Middle frontal gyrus (tissue), 1 donor: ENCODE measurements at regions not wholly inside any gene's neighbourhood (a gene's known extent, or its start where the extent isn't known, plus 50 kb on each side); places are given as distances from the start of the nearest gene placed in this dataset.

ENCODE experiments used
- DNase-seq: peaks from one replicate; pipeline ENCODE4 v3.0.0-alpha.2; 2015; ENCODE audit warnings: low spot score; ENCODE audit errors: extremely low spot score

- DNase-seq: no peak
Measured at GRCh38 chr7:35454575-35455385, 200.9 kb upstream of the TBX20 start.

DNA sequence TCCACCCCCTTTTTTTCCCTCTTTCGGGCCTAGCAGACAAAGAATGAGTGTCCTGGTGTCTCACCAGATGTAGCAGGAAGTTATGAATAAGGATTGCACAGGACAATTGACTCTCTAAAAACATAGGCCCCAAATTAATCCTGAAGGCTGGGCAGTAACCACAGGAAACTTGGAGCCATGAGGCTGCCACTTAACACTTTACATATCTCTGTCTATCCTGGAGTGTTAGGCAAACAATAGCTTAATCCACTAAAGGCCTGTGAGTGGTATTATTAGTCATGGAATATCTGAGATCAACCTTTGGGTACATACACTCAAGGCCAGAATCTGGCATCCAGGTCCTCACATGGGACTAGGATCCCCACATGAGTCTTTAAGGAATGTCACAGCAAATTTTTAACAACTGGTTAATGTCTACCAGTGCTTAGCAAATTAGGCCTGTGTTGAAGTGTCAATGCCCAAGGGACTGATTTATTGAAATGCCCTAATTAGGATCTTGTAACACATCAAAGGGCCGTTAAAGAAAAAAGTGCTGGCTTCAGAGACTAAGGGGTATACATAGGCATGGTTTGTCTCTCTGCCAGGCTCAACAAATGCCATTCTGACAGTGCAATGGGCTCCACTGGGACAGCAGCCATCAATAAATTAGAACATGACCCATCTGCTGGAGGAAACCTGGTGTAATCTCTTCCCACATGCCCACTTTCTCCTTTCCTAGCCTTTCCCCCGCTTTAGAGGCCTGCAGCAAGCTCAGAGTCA, 196.7 kb upstream of the TBX20 start:
- DNase-seq: no peak

- DNase-seq: no peak
Measured at GRCh38 chr7:35448486-35448885, 194.6 kb upstream of the TBX20 start.

DNA sequence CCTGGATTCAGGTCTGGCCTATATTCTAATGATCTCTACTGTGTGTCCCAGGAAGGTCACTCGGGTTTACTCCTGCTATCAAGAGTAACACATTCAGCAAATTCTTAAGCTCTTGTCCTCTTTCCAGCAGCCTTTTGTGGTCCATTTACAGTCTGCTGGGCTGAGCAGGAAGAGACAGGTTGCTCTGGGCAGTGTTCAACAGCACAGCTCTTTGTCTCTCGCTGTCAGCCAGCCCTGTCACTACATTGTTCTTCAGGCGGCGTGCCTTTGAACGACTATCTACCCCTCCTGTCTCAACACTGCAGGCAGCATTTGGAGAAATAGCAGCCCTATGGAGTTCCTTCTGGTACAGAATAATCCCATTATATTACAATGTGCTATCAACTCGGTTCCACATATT, 192.2 kb upstream of the TBX20 start:
- DNase-seq: no peak

- DNase-seq: no peak
Measured at GRCh38 chr7:35437619-35438275, 183.8 kb upstream of the TBX20 start.

- DNase-seq: no peak
Measured at GRCh38 chr7:35436452-35436851, 182.6 kb upstream of the TBX20 start.

DNA sequence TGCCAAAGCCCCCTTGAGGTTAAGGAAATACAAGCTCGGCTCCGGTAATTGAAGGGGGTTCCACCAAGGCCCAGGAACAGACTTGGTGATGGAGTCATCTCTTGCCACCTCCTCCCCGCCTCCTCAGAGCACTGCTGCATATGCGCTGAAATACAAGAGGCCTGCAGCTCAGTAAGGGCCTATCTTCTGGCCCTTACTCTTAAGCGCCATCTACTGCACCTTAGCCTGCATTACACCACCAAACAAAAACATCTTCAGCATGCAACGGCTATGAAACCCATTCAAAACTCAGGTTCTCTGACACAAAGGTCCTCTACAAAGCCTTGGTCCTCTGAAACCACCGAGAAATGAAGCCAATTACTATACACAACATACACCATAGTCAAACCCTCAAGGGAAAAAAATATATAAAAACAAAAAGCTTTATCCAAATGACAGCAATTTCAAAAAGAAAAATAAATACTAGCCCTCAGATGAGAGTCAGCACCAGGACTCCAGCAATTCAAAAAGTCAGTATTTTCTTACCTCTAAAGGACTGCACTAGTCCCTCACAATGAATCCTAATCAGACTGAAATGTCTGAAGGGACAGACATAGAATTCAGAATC, 176.8 kb upstream of the TBX20 start:
- DNase-seq: no peak

DNA sequence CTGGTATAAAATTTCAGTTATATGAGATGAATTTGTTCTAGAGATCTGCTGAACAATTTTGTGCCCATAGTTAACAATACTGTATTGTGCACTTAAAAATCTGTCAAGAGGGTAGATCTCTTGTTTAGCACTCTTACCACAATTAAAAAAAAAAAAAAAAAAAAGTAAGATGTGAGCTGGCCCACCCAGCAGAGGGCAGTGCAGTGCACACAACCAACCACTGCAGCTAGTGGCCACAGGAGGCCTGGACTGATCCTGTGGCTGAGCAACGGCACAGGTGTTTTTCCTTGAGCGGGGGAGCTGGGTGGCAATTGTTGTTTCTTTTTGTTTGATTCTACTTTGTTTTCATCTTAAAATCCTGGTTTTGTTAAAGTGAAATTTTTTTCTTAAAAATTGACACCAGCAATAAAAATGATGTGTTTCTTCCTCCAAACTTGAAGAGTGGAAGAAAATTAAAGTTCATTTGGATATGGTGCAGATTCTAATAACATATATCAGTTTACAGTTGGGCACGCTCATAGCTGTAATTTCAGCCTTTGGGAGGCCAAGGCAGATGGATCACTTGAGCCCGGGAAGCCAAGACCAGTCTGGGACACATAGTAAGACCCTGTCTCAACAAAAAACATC, 171.1 kb upstream of the TBX20 start:
- DNase-seq: no peak

DNA sequence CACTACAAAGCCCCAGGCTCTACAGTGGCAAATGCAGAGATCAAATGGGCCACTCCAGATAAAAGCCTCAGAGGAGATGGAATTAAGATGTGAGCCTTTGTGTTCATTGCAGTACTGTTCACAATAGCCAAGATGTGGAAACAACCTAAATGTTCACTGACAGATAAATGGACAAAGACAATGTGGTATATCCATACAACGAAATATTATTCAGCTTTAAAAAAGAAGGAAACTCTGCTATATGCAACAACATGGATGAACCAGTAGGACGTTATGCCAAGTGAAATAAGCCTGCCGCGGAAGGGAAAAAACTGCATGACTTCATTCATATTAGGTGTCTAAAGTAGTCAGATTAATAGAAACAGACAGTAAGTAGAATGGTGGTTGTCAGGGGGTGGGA, 170.5 kb upstream of the TBX20 start:
- no peak for DNase-seq

GRCh38 chr7:35422715-35423114, 168.8 kb upstream of the TBX20 start:
- no peak for DNase-seq

DNA sequence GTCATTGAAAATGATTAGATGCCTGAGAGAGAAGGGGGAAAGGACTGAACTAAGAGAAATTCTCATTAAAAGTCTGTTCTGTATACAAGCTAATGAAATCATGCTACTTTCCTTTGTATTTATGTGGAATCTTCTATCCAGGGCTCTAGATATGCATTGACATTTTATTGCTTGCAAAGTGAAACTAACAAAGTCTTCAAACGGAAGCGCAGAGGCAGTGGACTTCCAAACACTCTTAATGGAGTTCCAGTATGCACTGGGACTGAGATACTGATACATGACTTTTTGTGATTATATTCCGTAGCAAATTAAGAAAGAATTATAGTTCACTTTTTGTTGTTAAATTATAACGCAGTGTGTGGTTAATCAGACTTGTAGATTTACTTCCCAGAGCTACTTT, 166.8 kb upstream of the TBX20 start:
- DNase-seq: no peak

GRCh38 chr7:35419391-35419755, 165.5 kb upstream of the TBX20 start:
- no peak for DNase-seq

DNA sequence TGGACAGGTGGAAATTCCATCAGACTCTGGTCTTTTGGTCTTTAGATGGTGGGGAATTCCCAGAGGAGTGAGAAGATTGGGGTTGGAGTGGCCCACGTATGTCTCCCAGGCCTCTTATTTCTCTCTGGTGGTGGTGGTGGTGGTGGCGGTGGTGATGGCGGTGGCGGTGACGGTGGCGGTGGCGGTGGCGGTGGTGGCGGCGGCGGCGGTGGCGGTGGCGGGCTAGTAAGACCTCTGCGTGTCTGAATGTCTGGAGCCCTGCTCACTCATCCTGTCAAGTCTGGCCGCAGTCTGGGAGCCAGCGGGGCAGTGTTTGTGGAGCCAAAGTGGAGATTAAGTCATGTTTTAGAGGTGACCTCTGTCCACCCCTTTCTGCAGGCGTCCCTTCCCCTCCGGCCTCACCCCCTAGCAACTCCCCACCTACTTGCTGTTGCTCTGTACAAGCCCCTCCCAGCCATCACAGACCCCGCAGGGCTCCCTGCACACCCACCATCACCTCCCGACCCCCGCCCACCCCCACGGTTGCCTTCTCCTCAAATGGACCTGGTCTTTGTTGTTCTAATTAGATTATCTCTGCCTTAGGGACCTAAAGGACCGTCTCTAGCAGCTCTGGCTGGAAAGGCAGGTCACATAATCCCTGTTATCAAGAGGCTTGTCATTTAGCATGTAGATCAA, 165.0 kb upstream of the TBX20 start:
- DNase-seq: no peak

DNA sequence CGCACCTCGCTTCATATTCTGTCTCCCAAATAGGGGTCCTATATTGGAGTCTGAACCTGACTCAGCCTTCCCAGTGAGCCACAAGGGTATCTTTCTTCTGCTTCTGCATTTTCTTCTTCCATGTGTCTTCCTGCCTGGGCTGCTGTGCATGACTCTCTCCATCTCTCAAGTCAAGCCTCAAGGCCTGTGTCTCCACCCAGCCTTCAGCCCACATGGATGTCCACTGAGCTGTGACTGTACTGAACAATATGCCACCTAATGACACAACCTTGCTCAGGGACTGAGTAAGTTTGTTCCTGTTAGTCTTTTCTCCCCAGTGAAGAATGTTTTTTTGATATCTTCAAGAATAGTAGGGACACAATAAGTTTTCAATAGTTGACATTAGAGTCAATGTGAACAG, 162.7 kb upstream of the TBX20 start:
- DNase-seq: no peak

DNA sequence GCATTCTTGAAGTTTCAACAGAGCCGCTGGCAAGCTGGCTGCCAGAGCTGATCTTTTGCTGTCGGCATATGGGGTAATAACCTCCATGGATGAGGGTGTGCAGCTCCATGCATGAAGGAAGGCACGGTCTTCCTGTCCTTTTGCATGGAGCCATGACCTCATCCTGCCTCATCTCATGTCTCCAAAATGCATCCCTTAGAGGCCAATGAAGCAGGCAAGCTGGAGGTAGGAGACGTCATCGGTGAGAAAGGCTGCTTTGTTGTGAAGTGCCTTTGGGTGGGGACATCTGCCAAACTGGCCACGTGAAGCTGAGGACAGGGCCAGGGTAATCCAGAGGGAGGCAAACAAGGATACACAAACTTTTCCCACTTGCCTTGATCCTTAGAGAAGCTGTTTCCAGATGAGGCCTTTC, 161.5 kb upstream of the TBX20 start:
- DNase-seq: no peak

GRCh38 chr7:35411331-35411730, 157.4 kb upstream of the TBX20 start:
- no peak for DNase-seq

DNA sequence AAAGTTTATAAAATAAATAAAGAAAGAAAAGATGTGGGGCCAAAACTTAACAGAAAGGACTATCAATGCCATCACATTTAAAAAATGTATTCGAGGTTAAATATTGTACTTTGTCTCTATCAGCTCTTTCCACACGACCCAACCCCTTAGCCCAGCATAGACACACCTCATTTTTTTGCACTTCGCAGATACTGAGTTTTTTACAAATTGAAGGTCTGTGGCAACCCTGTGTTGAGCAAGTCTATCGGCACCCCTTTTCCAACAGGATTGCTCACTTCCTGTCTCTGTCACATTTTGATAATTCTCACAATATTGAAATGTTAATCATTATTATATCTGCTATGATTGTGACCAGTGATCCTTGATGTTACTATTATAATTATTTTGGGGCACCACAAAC, 151.6 kb upstream of the TBX20 start:
- DNase-seq: no peak

- DNase-seq: no peak
Measured at GRCh38 chr7:35401217-35401879, 147.4 kb upstream of the TBX20 start.

DNA sequence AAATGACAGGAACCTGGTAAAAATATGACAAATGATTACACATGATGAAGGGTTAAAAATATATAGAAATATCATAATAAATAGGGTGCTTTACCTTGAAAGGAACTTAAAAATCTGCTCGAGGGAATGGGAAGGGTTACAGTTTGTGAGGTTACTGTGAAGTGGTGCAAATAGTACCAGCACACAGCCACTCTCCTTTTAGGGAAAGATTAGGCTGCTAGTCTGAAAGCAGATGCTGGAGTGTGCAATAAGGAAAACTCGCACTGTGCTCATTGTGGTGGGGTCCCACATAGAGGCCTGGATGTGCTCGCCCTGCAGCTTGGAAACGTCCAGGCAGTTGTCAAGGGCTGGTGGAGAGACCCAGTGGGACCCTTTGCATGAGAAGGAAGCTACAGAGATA, 145.9 kb upstream of the TBX20 start:
- no peak for DNase-seq

DNA sequence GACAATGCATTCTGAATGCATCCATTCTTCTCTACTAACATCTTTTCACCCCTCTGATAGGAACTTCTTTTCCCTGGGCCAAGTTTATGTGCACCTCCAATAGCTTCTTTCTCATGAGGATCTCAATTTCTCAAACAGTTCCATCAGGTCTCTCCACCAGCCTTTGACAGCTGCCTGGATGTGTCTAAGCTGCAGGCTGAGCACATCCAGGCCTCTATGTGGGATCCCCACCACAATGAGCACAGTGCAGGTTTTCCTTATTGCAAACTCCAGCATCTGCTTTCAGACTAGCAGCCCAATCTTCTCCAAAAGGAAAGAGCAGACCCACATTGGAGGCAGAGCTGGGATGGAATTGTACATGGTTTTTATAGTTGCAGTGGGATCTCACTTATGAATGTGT, 145.3 kb upstream of the TBX20 start:
- DNase-seq: no peak
